A673 (cell line): ENCODE measurements at regions not wholly inside any gene's neighbourhood (a gene's known extent, or its start where the extent isn't known, plus 50 kb on each side); places are given as distances from the start of the nearest gene placed in this dataset.

Experiments used
- CTCF ChIP-seq: fragments of 300-800, 200-600 bp; sonication (generic); conservative IDR thresholded peaks from 2 replicates; pipeline ENCODE4 v1.5.1; 2017; ENCODE audit warnings: low read depth, mild to moderate bottlenecking, antibody characterized with exemption, low read length, moderate library complexity, mixed read lengths
- EZH2 ChIP-seq: fragments of 200-600 bp; sonication (generic); IDR thresholded peaks from 2 replicates; pipeline ENCODE4 v1.6.1; 2017; ENCODE audit warnings: borderline replicate concordance, low read depth, mild to moderate bottlenecking, mixed read lengths, antibody characterized with exemption, low read length; ENCODE audit not compliant: poor library complexity, severe bottlenecking

DNA sequence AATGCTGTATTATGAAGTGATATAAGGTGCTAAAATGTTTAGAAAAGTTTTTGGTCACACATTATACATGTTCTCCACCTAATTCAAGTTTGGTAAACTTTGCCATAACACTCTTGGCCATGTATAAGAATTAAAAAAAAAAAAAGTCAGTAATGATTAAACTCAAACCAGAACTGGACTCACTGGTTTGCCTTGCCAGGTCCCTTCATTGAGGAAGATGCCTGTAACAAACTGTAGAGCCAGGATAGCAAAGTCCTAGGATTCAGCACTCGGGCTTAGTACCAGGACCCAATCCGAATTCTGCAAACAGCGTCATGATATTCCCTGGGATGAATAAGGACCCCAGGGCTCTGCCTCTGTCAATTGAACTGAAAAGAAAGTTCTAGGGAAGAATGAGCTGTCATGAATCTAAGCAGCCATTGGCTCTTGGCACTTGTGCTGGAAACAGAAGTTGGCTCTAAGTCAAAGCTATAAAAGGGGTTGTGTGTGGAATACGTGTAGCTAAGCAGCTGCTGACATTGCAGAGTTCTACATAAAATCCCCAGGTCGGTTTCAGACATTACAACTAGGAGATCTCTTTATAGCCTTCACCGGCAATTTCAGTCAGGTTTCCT lies 216.9 kb downstream of the C7orf25 start:
- TF ChIP-seq CTCF (no peak), EZH2 (no peak)
